OCI-LY1 (cell line): ENCODE measurements at regions not wholly inside any gene's neighbourhood (a gene's known extent, or its start where the extent isn't known, plus 50 kb on each side); places are given as distances from the start of the nearest gene placed in this dataset.

Experiments used
- H2AFZ ChIP-seq: fragments of 200-600 bp; sonication (generic), shearing (Covaris generic); 2 replicates; pipeline ENCODE4 v1.6.0; 2014; ENCODE audit warnings: antibody characterized with exemption, mild to moderate bottlenecking, low read length
- H3F3A ChIP-seq: fragments of 200-600 bp; sonication (generic), shearing (Covaris generic); 2 replicates; pipeline ENCODE4 v1.6.0; 2014; ENCODE audit warnings: mild to moderate bottlenecking, antibody characterized with exemption, low read length, moderate library complexity; ENCODE audit not compliant: insufficient read depth
- H3K27ac ChIP-seq: fragments of 200-600 bp; sonication (generic); 2 replicates; pipeline ENCODE4 v1.5.1; 2014; ENCODE audit warnings: low read length, mixed run types, mild to moderate bottlenecking, low read depth; ENCODE audit not compliant: poor library complexity, severe bottlenecking
- H3K27me3 ChIP-seq: fragments of 200-600 bp; sonication (generic); 2 replicates; pipeline ENCODE4 v1.6.0; 2014; ENCODE audit warnings: antibody characterized with exemption, mild to moderate bottlenecking, low read length, moderate library complexity; ENCODE audit not compliant: insufficient read depth
- H3K36me3 ChIP-seq: fragments of 200-600 bp; sonication (generic); 2 replicates; pipeline ENCODE4 v1.6.1; 2014; ENCODE audit warnings: mild to moderate bottlenecking, antibody characterized with exemption, low read length, moderate library complexity, mixed read lengths; ENCODE audit not compliant: insufficient read depth
- H3K4me1 ChIP-seq: fragments of 200-600 bp; sonication (generic); 2 replicates; pipeline ENCODE4 v1.5.1; 2014; ENCODE audit warnings: mild to moderate bottlenecking, low read length, moderate library complexity; ENCODE audit not compliant: insufficient read depth, severe bottlenecking
- H3K4me2 ChIP-seq: fragments of 200-600 bp; sonication (generic), shearing (Covaris generic); 2 replicates; pipeline ENCODE4 v1.6.1; 2014; ENCODE audit warnings: low read length
- H3K4me3 ChIP-seq: fragments of 200-600 bp; sonication (generic); 2 replicates; pipeline ENCODE4 v1.5.1; 2014; ENCODE audit warnings: low read length, low read depth, mild to moderate bottlenecking, mixed read lengths; ENCODE audit not compliant: poor library complexity, severe bottlenecking
- H3K79me2 ChIP-seq: fragments of 200-600 bp; shearing (Covaris generic); 2 replicates; pipeline ENCODE4 v1.6.1; 2016; ENCODE audit warnings: mixed run types, low read length, mixed read lengths; ENCODE audit not compliant: insufficient read depth
- H3K9ac ChIP-seq: fragments of 200-600 bp; sonication (generic), shearing (Covaris generic); 2 replicates; pipeline ENCODE4 v1.6.1; 2014; ENCODE audit warnings: mild to moderate bottlenecking, low read length, mixed read lengths
- H3K9me2 ChIP-seq: fragments of 200-600 bp; sonication (generic), shearing (Covaris generic); 2 replicates; pipeline ENCODE4 v1.6.1; 2014; ENCODE audit warnings: low read depth, mild to moderate bottlenecking, low read length, mixed read lengths
- H3K9me3 ChIP-seq: fragments of 200-600 bp; shearing (Covaris generic); 2 replicates; pipeline ENCODE4 v1.6.1; 2014; ENCODE audit warnings: low read length, mixed read lengths
- H4K20me1 ChIP-seq: fragments of 200-600 bp; sonication (generic), shearing (Covaris generic); 2 replicates; pipeline ENCODE4 v1.6.0; 2016; ENCODE audit warnings: mild to moderate bottlenecking, low read length; ENCODE audit not compliant: insufficient read depth
- CTCF ChIP-seq: fragments of 200-600 bp; sonication (generic), shearing (Covaris generic); IDR thresholded peaks from 2 replicates; pipeline ENCODE4 v1.5.1; 2017; ENCODE audit warnings: mild to moderate bottlenecking, antibody characterized with exemption, low read length, moderate library complexity, mixed read lengths
- EZH2 ChIP-seq: fragments of 200-600 bp; sonication (generic), shearing (Covaris generic); IDR thresholded peaks from 2 replicates; pipeline ENCODE4 v1.8.0; 2017; ENCODE audit warnings: borderline replicate concordance, mixed run types, mild to moderate bottlenecking, antibody characterized with exemption, low read length, moderate library complexity, mixed read lengths

DNA sequence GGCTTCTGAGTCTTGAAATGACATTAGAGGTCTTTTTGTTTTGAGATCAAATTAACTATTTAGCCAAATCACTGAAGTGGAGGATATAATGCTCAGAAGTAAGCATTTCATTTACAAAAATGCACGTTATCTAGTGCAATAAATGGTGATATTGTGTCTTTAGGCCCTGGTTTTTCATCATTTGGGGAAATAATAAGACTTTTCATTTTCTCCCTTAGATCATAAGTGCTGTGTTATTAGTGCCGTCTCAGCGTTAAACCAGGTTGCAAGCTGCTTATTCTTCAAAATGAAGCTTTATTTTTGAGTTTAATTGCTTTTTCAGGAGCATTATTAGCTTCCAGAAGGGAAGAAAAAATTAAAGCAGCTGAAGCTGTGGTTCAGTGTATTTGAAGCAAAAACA, 1416.8 kb upstream of the GOT2 start:
- no peaks in the 10 kb centered on the region for H4K20me1 ChIP-seq
- no peak overlapping the region for H3K27ac ChIP-seq
- no peaks in the 10 kb centered on the region for H3F3A ChIP-seq
- no peaks in the 10 kb centered on the region for H3K36me3 ChIP-seq
- no peaks in the 10 kb centered on the region for H3K9me2 ChIP-seq
- no peaks in the 10 kb centered on the region for H3K4me1 ChIP-seq
- H3K4me3 ChIP-seq: no peak overlapping the region
- H3K27me3 ChIP-seq: no peaks in the 10 kb centered on the region
- H3K9me3 ChIP-seq: no peaks in the 10 kb centered on the region
- H3K9ac ChIP-seq: no peak overlapping the region
- no peaks in the 10 kb centered on the region for H3K79me2 ChIP-seq
- H3K4me2 ChIP-seq: no peak overlapping the region
- no peak overlapping the region for H2AFZ ChIP-seq
- TF ChIP-seq CTCF (no peak), EZH2 (no peak)

GRCh38 chr16:60143348-60143705, 1409.2 kb upstream of the GOT2 start:
- Histone ChIP-seq H3K27me3 (no peaks in the 10 kb centered on the region), H3K9me2 (no peaks in the 10 kb centered on the region), H3K36me3 (no peaks in the 10 kb centered on the region), H3K79me2 (no peaks in the 10 kb centered on the region), H4K20me1 (no peaks in the 10 kb centered on the region), H3K4me1 (no peaks in the 10 kb centered on the region), H3K4me2 (no peak overlapping the region), H3F3A (no peaks in the 10 kb centered on the region), H3K9me3 (no peaks in the 10 kb centered on the region), H3K4me3 (no peak overlapping the region), H3K27ac (no peak overlapping the region), H2AFZ (no peak overlapping the region), H3K9ac (no peak overlapping the region)
- TF ChIP-seq CTCF (no peak), EZH2 (no peak)

- Histone ChIP-seq H2AFZ (no peak overlapping the region), H3K27me3 (no peaks in the 10 kb centered on the region), H4K20me1 (no peaks in the 10 kb centered on the region), H3K4me2 (no peak overlapping the region), H3F3A (no peaks in the 10 kb centered on the region), H3K36me3 (no peaks in the 10 kb centered on the region), H3K4me1 (no peaks in the 10 kb centered on the region), H3K9ac (no peak overlapping the region), H3K4me3 (no peak overlapping the region), H3K27ac (no peak overlapping the region), H3K79me2 (no peaks in the 10 kb centered on the region), H3K9me3 (no peaks in the 10 kb centered on the region), H3K9me2 (no peaks in the 10 kb centered on the region)
- no peak for TF ChIP-seq EZH2
- TF ChIP-seq CTCF: no peak
Measured at GRCh38 chr16:60142619-60143347, 1408.7 kb upstream of the GOT2 start.
